SU-DHL-6 (cell line): ENCODE measurements at regions not wholly inside any gene's neighbourhood (a gene's known extent, or its start where the extent isn't known, plus 50 kb on each side); places are given as distances from the start of the nearest gene placed in this dataset.

Experiments used
- CTCF ChIP-seq: fragments of 200-600 bp; sonication (generic); IDR thresholded peaks from one replicate; pipeline ENCODE4 v1.5.1; 2017; ENCODE audit warnings: antibody characterized with exemption, mild to moderate bottlenecking, low read length, moderate library complexity; ENCODE audit not compliant: insufficient read depth, poor library complexity, severe bottlenecking
- EZH2phosphoT487 ChIP-seq: fragments of 200-600 bp; sonication (generic), shearing (Covaris generic); conservative IDR thresholded peaks from 2 replicates; pipeline ENCODE4 v1.6.1; 2018; ENCODE audit warnings: mild to moderate bottlenecking, antibody characterized with exemption, low read length, moderate library complexity, mixed read lengths

- TF ChIP-seq CTCF (no peak), EZH2phosphoT487 (no peak)
Observed at GRCh38 chr15:62571072-62571471, 406.0 kb upstream of the C2CD4B start.
